ENCODE measurements at regions not wholly inside any gene's neighbourhood (a gene's known extent, or its start where the extent isn't known, plus 50 kb on each side); places are given as distances from the start of the nearest gene placed in this dataset.
"Not testable (repeated sequence)": the region's sequence is repeated elsewhere in the genome, so short reads cannot be mapped to it uniquely, and the experiment has no call there.

DNA sequence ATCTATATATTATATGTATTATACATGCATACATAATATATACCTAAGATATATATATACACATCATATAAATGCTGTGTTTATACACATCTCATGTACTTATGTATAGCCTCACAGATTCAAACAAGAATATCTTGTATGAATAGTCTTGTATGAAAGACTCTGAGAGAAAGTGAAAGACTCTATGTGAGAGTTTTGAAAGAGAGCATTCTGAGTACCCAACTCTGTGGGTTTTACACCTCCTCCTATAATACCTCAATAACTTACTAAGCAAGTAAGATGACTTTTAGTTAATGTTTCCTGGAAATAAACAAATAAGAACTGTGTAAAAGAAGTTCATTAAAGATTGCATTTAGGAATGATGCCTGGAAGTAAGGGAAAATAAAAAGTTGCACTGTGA, 108.1 kb upstream of the GMNC start:
- TF ChIP-seq EZH2 (IDR thresholded peaks at IDR 0.05; ENCODE audit: borderline replicate concordance, low read length) = no peak
- no peak for TF ChIP-seq CTCF (IDR thresholded peaks at IDR 0.05; ENCODE audit: low read length)
- Histone ChIP-seq H3K9me3 (ENCODE audit: low read length) (no peaks in the 10 kb centered on the region), H3K27me3 (ENCODE audit: insufficient read depth, low read length) (no peaks in the 10 kb centered on the region)

GRCh38 chr3:190968616-190969015, 106.1 kb upstream of the GMNC start:
- H3K9me3 ChIP-seq (ENCODE audit: low read length) = no peaks in the 10 kb centered on the region
- H3K9ac ChIP-seq (ENCODE audit: low read length) = no peak overlapping the region
- no peak overlapping the region for H2AFZ ChIP-seq (ENCODE audit: low read length)
- no peaks in the 10 kb centered on the region for H4K20me1 ChIP-seq (ENCODE audit: insufficient read depth, low read length)
- no peaks in the 10 kb centered on the region for H3F3A ChIP-seq (ENCODE audit: insufficient read depth, low read length)
- H3K27me3 ChIP-seq (ENCODE audit: insufficient read depth, low read length) = no peaks in the 10 kb centered on the region
- TF ChIP-seq CTCF (IDR thresholded peaks at IDR 0.05; ENCODE audit: low read length) (no peak), EZH2 (IDR thresholded peaks at IDR 0.05; ENCODE audit: borderline replicate concordance, low read length) (no peak)
- H3K4me2 ChIP-seq (ENCODE audit: low read length) = no peak overlapping the region
- H3K36me3 ChIP-seq (ENCODE audit: insufficient read depth, low read length) = no peaks in the 10 kb centered on the region
- no peak overlapping the region for H3K4me3 ChIP-seq (ENCODE audit: low read depth, low read length, poor library complexity, severe bottlenecking)
- H3K79me2 ChIP-seq (ENCODE audit: insufficient read depth, low read length) = no peaks in the 10 kb centered on the region
- H3K27ac ChIP-seq (ENCODE audit: low read depth, low read length, poor library complexity, severe bottlenecking) = no peak overlapping the region
- H3K9me2 ChIP-seq (ENCODE audit: low read depth, low read length) = no peaks in the 10 kb centered on the region
- no peaks in the 10 kb centered on the region for H3K4me1 ChIP-seq (ENCODE audit: insufficient read depth, low read length, severe bottlenecking)

More for the DNA sequence above, 108.1 kb upstream of the GMNC start:
- Histone ChIP-seq H3F3A (ENCODE audit: insufficient read depth, low read length) (no peaks in the 10 kb centered on the region), H3K4me2 (ENCODE audit: low read length) (no peak overlapping the region), H3K9ac (ENCODE audit: low read length) (no peak overlapping the region), H3K4me3 (ENCODE audit: low read depth, low read length, poor library complexity, severe bottlenecking) (no peak overlapping the region), H3K79me2 (ENCODE audit: insufficient read depth, low read length) (no peaks in the 10 kb centered on the region), H3K9me2 (ENCODE audit: low read depth, low read length) (no peaks in the 10 kb centered on the region), H3K36me3 (ENCODE audit: insufficient read depth, low read length) (no peaks in the 10 kb centered on the region), H2AFZ (ENCODE audit: low read length) (no peak overlapping the region), H4K20me1 (ENCODE audit: insufficient read depth, low read length) (no peaks in the 10 kb centered on the region), H3K27ac (ENCODE audit: low read depth, low read length, poor library complexity, severe bottlenecking) (no peak overlapping the region), H3K4me1 (ENCODE audit: insufficient read depth, low read length, severe bottlenecking) (no peaks in the 10 kb centered on the region)

GRCh38 chr3:190964931-190965330, 102.4 kb upstream of the GMNC start:
- not testable (repeated sequence) for H3K9me2 ChIP-seq (ENCODE audit: low read depth, low read length); H3K9ac ChIP-seq (ENCODE audit: low read length); H3K4me2 ChIP-seq (ENCODE audit: low read length); H3K36me3 ChIP-seq (ENCODE audit: insufficient read depth, low read length); H3K9me3 ChIP-seq (ENCODE audit: low read length); H3K27me3 ChIP-seq (ENCODE audit: insufficient read depth, low read length); H3K4me3 ChIP-seq (ENCODE audit: low read depth, low read length, poor library complexity, severe bottlenecking); H3K79me2 ChIP-seq (ENCODE audit: insufficient read depth, low read length); H3K27ac ChIP-seq (ENCODE audit: low read depth, low read length, poor library complexity, severe bottlenecking); H4K20me1 ChIP-seq (ENCODE audit: insufficient read depth, low read length); H3F3A ChIP-seq (ENCODE audit: insufficient read depth, low read length); H3K4me1 ChIP-seq (ENCODE audit: insufficient read depth, low read length, severe bottlenecking); H2AFZ ChIP-seq (ENCODE audit: low read length)

GRCh38 chr3:190959077-190959476, 96.6 kb upstream of the GMNC start:
- no peak overlapping the region for H3K9ac ChIP-seq (ENCODE audit: low read length)
- H3K27ac ChIP-seq (ENCODE audit: low read depth, low read length, poor library complexity, severe bottlenecking) = no peak overlapping the region
- H3K4me3 ChIP-seq (ENCODE audit: low read depth, low read length, poor library complexity, severe bottlenecking) = no peak overlapping the region
- TF ChIP-seq EZH2 (IDR thresholded peaks at IDR 0.05; ENCODE audit: borderline replicate concordance, low read length) (no peak), CTCF (IDR thresholded peaks at IDR 0.05; ENCODE audit: low read length) (no peak)
- no peak overlapping the region for H2AFZ ChIP-seq (ENCODE audit: low read length)
- H3K9me3 ChIP-seq (ENCODE audit: low read length) = no peaks in the 10 kb centered on the region
- no peaks in the 10 kb centered on the region for H3K79me2 ChIP-seq (ENCODE audit: insufficient read depth, low read length)
- no peaks in the 10 kb centered on the region for H3K27me3 ChIP-seq (ENCODE audit: insufficient read depth, low read length)
- H3K4me1 ChIP-seq (ENCODE audit: insufficient read depth, low read length, severe bottlenecking) = no peaks in the 10 kb centered on the region
- no peaks in the 10 kb centered on the region; the same call in 1 of the 2 replicates for H3K9me2 ChIP-seq (ENCODE audit: low read depth, low read length)
- H3K4me2 ChIP-seq (ENCODE audit: low read length) = no peak overlapping the region
- no peaks in the 10 kb centered on the region for H3K36me3 ChIP-seq (ENCODE audit: insufficient read depth, low read length)
- H3F3A ChIP-seq (ENCODE audit: insufficient read depth, low read length) = no peaks in the 10 kb centered on the region
- no peaks in the 10 kb centered on the region for H4K20me1 ChIP-seq (ENCODE audit: insufficient read depth, low read length)
